Activated naive CD4-positive, alpha-beta T cell treated with anti-CD3 and anti-CD28 coated beads, Interleukin-2, amount 10 ng/mL, durations not matched to agents 7 days and 5 days (primary cell): ENCODE measurements at regions not wholly inside any gene's neighbourhood (a gene's known extent, or its start where the extent isn't known, plus 50 kb on each side); places are given as distances from the start of the nearest gene placed in this dataset.
"Not testable (repeated sequence)": the region's sequence is repeated elsewhere in the genome, so short reads cannot be mapped to it uniquely, and the experiment has no call there.

ENCODE experiments used
- CTCF ChIA-PET: fragments of 350-600 bp; sonication (Branson Sonifier 250); formaldehyde crosslinking; loops from one replicate; lab custom pipeline; 2021; ENCODE audit warnings: antibody characterized with exemption; lab: Charles Lee
- DNase-seq: peaks from one replicate; pipeline ENCODE4 v3.0.0-alpha.2; 2020
- H3K27ac Mint-ChIP-seq: one replicate; pipeline ENCODE4 v1.8.0; 2021; ENCODE audit warnings: mild to moderate bottlenecking, moderate library complexity, mixed read lengths
- H3K27me3 Mint-ChIP-seq: one replicate; pipeline ENCODE4 v1.8.0; 2021; ENCODE audit warnings: mild to moderate bottlenecking, mixed read lengths
- H3K36me3 Mint-ChIP-seq: one replicate; pipeline ENCODE4 v1.8.0; 2021; ENCODE audit warnings: mixed read lengths
- H3K4me1 Mint-ChIP-seq: one replicate; pipeline ENCODE4 v1.8.0; 2021; ENCODE audit warnings: mixed read lengths
- H3K4me3 Mint-ChIP-seq: one replicate; pipeline ENCODE4 v1.8.0; 2021; ENCODE audit warnings: mild to moderate bottlenecking, moderate library complexity, mixed read lengths
- H3K9me3 Mint-ChIP-seq: one replicate; pipeline ENCODE4 v1.8.0; 2021; ENCODE audit warnings: mixed read lengths

GRCh38 chr1:238647877-238648276, 738.5 kb upstream of the CHRM3 start:
- Mint-ChIP-seq H3K4me1 (no peaks in the 10 kb centered on the region), H3K27me3 (no peaks in the 10 kb centered on the region), H3K9me3 (peaks cover 4% of the 10 kb centered on the region), H3K27ac (no peak overlapping the region), H3K36me3 (no peaks in the 10 kb centered on the region), H3K4me3 (no peak overlapping the region)
- DNase-seq, result no peak
- CTCF ChIA-PET, result no interaction called here

- H3K4me1 Mint-ChIP-seq, result no peaks in the 10 kb centered on the region
- no peaks in the 10 kb centered on the region for H3K27me3 Mint-ChIP-seq
Measured at GRCh38 chr1:238642231-238642630, 744.1 kb upstream of the CHRM3 start.

GRCh38 chr1:238639861-238640260, 746.5 kb upstream of the CHRM3 start:
- Mint-ChIP-seq H3K36me3 (no peaks in the 10 kb centered on the region), H3K4me1 (no peaks in the 10 kb centered on the region), H3K9me3 (no peaks in the 10 kb centered on the region)

More at GRCh38 chr1:238642231-238642630, 744.1 kb upstream of the CHRM3 start:
- Mint-ChIP-seq H3K9me3 (no peaks in the 10 kb centered on the region), H3K36me3 (no peaks in the 10 kb centered on the region), H3K4me3 (no peak overlapping the region), H3K27ac (no peak overlapping the region)
- DNase-seq, result no peak
- CTCF ChIA-PET, result no interaction called here

GRCh38 chr1:238628110-238628509, 737.4 kb upstream of the ZP4 start:
- CTCF ChIA-PET, result no interaction called here
- H3K9me3 Mint-ChIP-seq, result peaks cover 5% of the 10 kb centered on the region
- H3K4me3 Mint-ChIP-seq, result no peak overlapping the region
- H3K36me3 Mint-ChIP-seq, result no peaks in the 10 kb centered on the region
- no peaks in the 10 kb centered on the region for H3K4me1 Mint-ChIP-seq
- H3K27me3 Mint-ChIP-seq, result no peaks in the 10 kb centered on the region
- DNase-seq, result no peak
- H3K27ac Mint-ChIP-seq, result no peak overlapping the region

More at GRCh38 chr1:238639861-238640260, 746.5 kb upstream of the CHRM3 start:
- no peak overlapping the region for H3K4me3 Mint-ChIP-seq
- CTCF ChIA-PET, result no interaction called here
- no peak overlapping the region for H3K27ac Mint-ChIP-seq
- H3K27me3 Mint-ChIP-seq, result no peaks in the 10 kb centered on the region
- no peak for DNase-seq

GRCh38 chr1:238624776-238625175, 734.1 kb upstream of the ZP4 start:
- DNase-seq, result no peak
- H3K9me3 Mint-ChIP-seq, result peaks cover 2% of the 10 kb centered on the region
- CTCF ChIA-PET, result no interaction called here
- no peak overlapping the region for H3K4me3 Mint-ChIP-seq
- no peak overlapping the region for H3K27ac Mint-ChIP-seq
- H3K4me1 Mint-ChIP-seq, result no peaks in the 10 kb centered on the region
- no peaks in the 10 kb centered on the region for H3K36me3 Mint-ChIP-seq
- no peaks in the 10 kb centered on the region for H3K27me3 Mint-ChIP-seq

GRCh38 chr1:238621405-238621804, 730.7 kb upstream of the ZP4 start:
- no peak for DNase-seq
- no peak overlapping the region for H3K4me3 Mint-ChIP-seq
- H3K9me3 Mint-ChIP-seq, result peaks cover 8% of the 10 kb centered on the region
- H3K27ac Mint-ChIP-seq, result no peak overlapping the region
- CTCF ChIA-PET, result no interaction called here
- H3K4me1 Mint-ChIP-seq, result no peaks in the 10 kb centered on the region
- H3K36me3 Mint-ChIP-seq, result no peaks in the 10 kb centered on the region
- H3K27me3 Mint-ChIP-seq, result no peaks in the 10 kb centered on the region

- H3K27ac Mint-ChIP-seq, result no peak overlapping the region
- peaks cover 9% of the 10 kb centered on the region for H3K9me3 Mint-ChIP-seq
- no peak overlapping the region for H3K4me3 Mint-ChIP-seq
- no peak for DNase-seq
- H3K4me1 Mint-ChIP-seq, result no peaks in the 10 kb centered on the region
- no peaks in the 10 kb centered on the region for H3K36me3 Mint-ChIP-seq
- CTCF ChIA-PET, result no interaction called here
- no peaks in the 10 kb centered on the region for H3K27me3 Mint-ChIP-seq
Measured at GRCh38 chr1:238619652-238620051, 728.9 kb upstream of the ZP4 start.

GRCh38 chr1:238611406-238611805, 720.7 kb upstream of the ZP4 start:
- CTCF ChIA-PET, result no interaction called here
- Mint-ChIP-seq H3K9me3 (peaks cover 16% of the 10 kb centered on the region), H3K27me3 (no peaks in the 10 kb centered on the region), H3K4me1 (no peaks in the 10 kb centered on the region), H3K36me3 (no peaks in the 10 kb centered on the region), H3K27ac (no peak overlapping the region), H3K4me3 (no peak overlapping the region)
- no peak for DNase-seq

GRCh38 chr1:238608144-238608543, 717.4 kb upstream of the ZP4 start:
- H3K9me3 Mint-ChIP-seq, result peaks cover 12% of the 10 kb centered on the region
- no peak for DNase-seq
- no peaks in the 10 kb centered on the region for H3K4me1 Mint-ChIP-seq
- H3K27me3 Mint-ChIP-seq, result no peaks in the 10 kb centered on the region
- H3K4me3 Mint-ChIP-seq, result no peak overlapping the region
- no peak overlapping the region for H3K27ac Mint-ChIP-seq
- CTCF ChIA-PET, result no interaction called here
- no peaks in the 10 kb centered on the region for H3K36me3 Mint-ChIP-seq

- H3K36me3 Mint-ChIP-seq, result no peaks in the 10 kb centered on the region
- H3K27me3 Mint-ChIP-seq, result no peaks in the 10 kb centered on the region
- peaks cover 12% of the 10 kb centered on the region for H3K9me3 Mint-ChIP-seq
- CTCF ChIA-PET, result no interaction called here
- H3K4me1 Mint-ChIP-seq, result no peaks in the 10 kb centered on the region
- no peak overlapping the region for H3K27ac Mint-ChIP-seq
- no peak for DNase-seq
- H3K4me3 Mint-ChIP-seq, result no peak overlapping the region
Measured at GRCh38 chr1:238606896-238607295, 716.2 kb upstream of the ZP4 start.

GRCh38 chr1:238606457-238606856, 715.7 kb upstream of the ZP4 start:
- no peak for DNase-seq
- H3K4me1 Mint-ChIP-seq, result no peaks in the 10 kb centered on the region
- no peak overlapping the region for H3K27ac Mint-ChIP-seq
- H3K9me3 Mint-ChIP-seq, result peaks cover 12% of the 10 kb centered on the region
- no peaks in the 10 kb centered on the region for H3K36me3 Mint-ChIP-seq
- H3K4me3 Mint-ChIP-seq, result no peak overlapping the region
- no peaks in the 10 kb centered on the region for H3K27me3 Mint-ChIP-seq
- CTCF ChIA-PET, result no interaction called here

GRCh38 chr1:238604357-238604756, 713.6 kb upstream of the ZP4 start:
- no peak for DNase-seq
- CTCF ChIA-PET, result no interaction called here
- Mint-ChIP-seq H3K4me1 (no peaks in the 10 kb centered on the region), H3K27me3 (no peaks in the 10 kb centered on the region), H3K27ac (no peak overlapping the region), H3K4me3 (no peak overlapping the region), H3K9me3 (peaks cover 14% of the 10 kb centered on the region), H3K36me3 (no peaks in the 10 kb centered on the region)

GRCh38 chr1:238601604-238602003, 710.9 kb upstream of the ZP4 start:
- DNase-seq, H3K4me1 Mint-ChIP-seq, CTCF ChIA-PET, H3K27ac Mint-ChIP-seq, H3K27me3 Mint-ChIP-seq, H3K9me3 Mint-ChIP-seq, H3K4me3 Mint-ChIP-seq, H3K36me3 Mint-ChIP-seq: not testable (repeated sequence)

GRCh38 chr1:238596703-238597102, 706.0 kb upstream of the ZP4 start:
- no peak overlapping the region for H3K27ac Mint-ChIP-seq

GRCh38 chr1:238592621-238593020, 701.9 kb upstream of the ZP4 start:
- Mint-ChIP-seq H3K36me3 (no peaks in the 10 kb centered on the region), H3K9me3 (peaks cover 12% of the 10 kb centered on the region), H3K27ac (no peak overlapping the region), H3K27me3 (no peaks in the 10 kb centered on the region), H3K4me3 (no peak overlapping the region), H3K4me1 (no peaks in the 10 kb centered on the region)
- CTCF ChIA-PET, result no interaction called here
- DNase-seq, result no peak

More at GRCh38 chr1:238596703-238597102, 706.0 kb upstream of the ZP4 start:
- Mint-ChIP-seq H3K4me1 (no peaks in the 10 kb centered on the region), H3K36me3 (no peaks in the 10 kb centered on the region), H3K4me3 (no peak overlapping the region), H3K27me3 (no peaks in the 10 kb centered on the region), H3K9me3 (peaks cover 10% of the 10 kb centered on the region)
- CTCF ChIA-PET, result no interaction called here
- DNase-seq, result no peak

- H3K27ac Mint-ChIP-seq, result no peak overlapping the region
- CTCF ChIA-PET, result no interaction called here
- no peaks in the 10 kb centered on the region for H3K27me3 Mint-ChIP-seq
- H3K4me3 Mint-ChIP-seq, result no peak overlapping the region
- DNase-seq, result no peak
- no peaks in the 10 kb centered on the region for H3K36me3 Mint-ChIP-seq
- peaks cover 12% of the 10 kb centered on the region for H3K9me3 Mint-ChIP-seq
- no peaks in the 10 kb centered on the region for H3K4me1 Mint-ChIP-seq
Measured at GRCh38 chr1:238589843-238590435, 699.2 kb upstream of the ZP4 start.
